ENCODE measurements at regions not wholly inside any gene's neighbourhood (a gene's known extent, or its start where the extent isn't known, plus 50 kb on each side); places are given as distances from the start of the nearest gene placed in this dataset.

DNA sequence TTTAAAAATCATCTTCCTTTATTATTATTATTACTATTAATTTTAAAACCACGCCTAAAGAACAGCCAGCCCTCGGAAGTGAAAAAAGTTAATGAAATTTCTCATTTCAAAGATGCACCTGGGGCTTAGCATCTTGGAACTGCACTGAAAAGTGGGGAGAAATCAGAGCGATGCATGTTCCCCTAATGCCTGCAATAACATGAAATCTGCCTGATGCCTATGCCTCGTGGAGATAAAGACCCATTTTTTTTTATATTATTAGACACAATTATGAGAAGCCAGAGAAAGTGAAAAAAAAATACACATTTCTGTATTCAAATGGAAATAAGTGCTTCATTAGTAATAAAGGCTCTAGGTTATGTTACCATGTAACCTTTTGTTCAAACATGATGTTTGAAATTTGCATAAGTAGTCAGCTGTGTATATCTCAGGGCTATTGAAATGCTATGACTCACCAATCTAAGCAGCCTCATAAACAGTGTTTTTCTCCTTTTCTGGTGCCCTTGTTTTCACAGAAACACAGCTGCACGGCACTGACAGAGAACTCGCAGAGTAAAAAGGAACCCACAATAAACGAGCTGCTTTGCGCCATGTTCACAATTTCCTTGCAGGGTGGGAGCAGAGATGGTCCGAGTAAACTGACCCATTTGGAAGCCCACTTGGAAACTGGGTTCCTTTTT is 175.8 kb upstream of the PRKCQ start:
- no peak for DNase-seq

DNA sequence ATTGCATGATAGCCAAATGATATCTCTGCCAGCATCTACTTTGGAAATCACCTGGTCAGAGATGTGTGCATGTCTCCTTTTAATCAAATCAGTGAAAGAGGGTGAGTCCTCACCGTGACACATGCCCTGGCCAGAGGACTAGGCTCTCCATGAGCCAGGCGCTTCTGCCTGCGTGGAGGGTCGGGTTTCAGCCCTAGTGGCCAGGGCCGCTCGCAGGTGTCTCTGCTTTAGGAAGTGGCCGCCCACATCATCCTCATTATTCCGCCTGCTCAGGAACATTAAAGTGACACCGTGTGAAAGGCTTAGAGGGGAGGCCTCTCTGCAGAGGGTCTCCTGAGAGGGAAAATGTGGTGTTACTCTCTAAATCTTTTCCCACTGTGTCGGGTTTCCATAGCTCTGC is 173.6 kb upstream of the PRKCQ start:
- no peak for DNase-seq

DNA sequence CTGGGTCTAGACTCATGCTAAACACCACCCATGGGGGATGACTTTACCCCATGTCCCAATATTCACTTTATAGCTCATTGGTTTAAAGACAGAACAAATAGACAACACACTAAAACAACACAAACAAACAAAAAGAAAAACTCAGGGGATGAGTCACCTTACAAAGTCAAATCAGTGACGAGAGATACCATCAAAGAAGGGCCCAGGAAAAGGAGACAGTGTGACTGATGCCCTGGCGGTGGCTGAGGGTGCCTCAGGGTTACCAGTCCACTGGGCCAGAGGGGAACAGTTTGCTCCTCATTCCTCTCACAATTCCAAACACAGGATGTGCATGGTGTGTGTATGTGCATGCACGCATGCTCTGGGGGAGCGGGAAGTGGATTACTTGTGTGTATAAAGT is 171.3 kb upstream of the PRKCQ start:
- no peak for DNase-seq

DNA sequence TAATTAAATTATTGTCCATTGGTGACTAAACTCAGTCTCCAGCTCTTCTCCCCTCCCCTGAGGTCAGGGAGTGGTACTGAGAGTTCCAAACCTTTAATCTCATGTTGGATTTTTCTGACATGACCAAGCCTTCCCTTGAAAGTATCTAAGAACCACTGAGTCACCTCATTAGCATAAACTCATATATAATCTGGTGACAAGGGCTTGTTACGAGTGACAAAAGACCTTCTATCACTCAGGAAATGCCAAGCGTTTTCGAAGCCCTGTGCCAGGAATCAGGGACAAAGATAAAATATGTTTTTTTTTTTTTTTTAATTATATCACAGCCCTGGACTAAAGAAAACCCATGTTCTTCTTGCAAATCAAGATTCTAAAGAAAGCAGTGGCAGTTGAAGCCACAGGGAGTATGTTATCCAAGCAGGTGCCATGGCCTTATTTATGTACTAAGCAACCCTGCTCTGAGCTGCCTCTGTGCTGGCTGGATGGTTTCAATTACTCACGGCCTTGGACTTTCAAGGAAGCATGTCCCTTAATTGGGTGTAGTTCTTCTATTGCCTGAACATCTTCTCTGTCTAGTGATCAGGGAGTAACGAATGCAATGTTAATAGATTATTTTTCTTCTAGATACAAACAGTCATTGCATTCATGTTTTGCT is 169.0 kb upstream of the PRKCQ start:
- DNase-seq, result no peak

DNA sequence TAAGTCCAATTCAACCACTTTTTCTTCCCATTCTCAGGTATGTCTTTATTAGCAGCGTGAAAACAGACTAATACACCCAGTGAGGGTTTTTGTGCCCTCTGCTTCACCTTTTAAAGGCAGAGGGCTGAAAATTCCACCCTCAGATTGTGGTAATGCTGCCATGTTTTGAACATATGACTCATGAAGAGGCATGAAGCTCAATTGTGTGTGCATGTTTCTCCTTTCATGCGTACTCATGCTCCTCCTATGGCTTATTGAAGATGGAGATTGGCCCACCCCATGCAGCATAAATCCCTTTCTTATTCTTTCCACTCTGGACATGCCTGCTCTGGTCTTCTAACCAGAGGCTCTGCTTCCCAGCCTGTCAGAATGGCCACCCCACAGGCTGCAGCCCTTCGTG is 168.0 kb upstream of the PRKCQ start:
- DNase-seq, result no peak

DNA sequence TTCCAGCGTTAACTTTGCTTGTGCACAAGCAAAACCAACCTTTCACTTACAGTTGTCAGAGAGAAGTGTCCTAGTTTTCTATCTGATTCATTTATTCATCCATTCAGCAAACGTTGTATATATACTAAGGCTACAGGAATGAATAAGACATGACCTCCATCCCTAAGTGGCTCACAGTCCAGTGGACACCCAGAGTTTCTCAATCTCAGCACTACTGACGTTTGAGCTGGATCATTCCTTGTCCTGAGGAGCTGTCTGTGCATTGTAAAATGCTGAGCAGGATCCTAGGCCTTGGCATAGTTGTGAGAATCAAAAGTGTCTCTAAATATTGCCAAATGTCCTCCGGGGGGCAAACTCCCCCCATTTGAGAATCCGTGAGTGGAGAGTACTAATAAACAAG is 166.7 kb upstream of the PRKCQ start:
- DNase-seq, result no peak

DNA sequence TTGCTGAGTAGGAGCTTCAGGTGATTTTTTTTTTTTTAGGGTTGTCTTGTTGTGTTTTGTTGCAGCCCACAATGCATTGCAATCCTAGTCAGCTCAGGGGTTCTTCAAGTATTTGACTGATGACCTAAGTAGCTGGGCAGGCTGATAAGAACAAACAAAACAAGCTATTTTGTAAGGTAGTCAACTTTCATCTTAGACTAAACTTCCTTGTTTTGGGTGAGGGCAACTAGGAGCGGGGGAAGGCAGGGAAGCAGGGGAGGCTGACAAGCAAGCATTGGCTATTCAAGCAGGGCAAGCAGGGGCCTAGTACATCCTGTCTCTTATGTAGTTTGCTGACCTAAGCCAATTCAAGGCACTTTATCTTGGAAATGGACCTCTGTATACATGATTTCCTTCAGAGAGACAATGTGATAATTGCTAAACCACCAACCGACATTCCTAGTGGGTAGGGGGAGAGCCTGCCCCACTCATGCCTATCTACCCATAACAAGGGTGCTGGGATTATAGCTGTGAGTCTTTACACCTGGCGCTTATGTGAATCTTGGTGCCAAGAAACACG is 163.3 kb upstream of the PRKCQ start:
- no peak for DNase-seq

DNA sequence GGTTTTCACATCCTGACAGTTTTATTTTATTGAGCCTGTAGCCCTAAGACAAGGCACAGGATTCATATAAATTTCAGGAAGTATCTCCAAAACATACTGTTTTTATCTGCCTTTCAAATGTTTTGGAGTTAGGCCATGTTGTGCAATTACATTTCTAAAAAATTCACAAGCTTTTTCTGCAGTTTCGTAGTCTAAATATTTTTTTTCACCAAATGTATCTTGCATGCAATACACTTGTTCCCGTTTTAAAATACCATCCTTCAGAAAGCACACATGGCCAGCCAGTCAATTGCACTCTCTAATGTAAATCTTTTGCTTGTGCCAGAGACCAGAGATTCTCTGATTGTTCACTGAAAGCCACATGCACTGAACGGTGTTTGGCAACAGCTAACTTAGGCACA is 161.5 kb upstream of the PRKCQ start:
- DNase-seq, result no peak

DNA sequence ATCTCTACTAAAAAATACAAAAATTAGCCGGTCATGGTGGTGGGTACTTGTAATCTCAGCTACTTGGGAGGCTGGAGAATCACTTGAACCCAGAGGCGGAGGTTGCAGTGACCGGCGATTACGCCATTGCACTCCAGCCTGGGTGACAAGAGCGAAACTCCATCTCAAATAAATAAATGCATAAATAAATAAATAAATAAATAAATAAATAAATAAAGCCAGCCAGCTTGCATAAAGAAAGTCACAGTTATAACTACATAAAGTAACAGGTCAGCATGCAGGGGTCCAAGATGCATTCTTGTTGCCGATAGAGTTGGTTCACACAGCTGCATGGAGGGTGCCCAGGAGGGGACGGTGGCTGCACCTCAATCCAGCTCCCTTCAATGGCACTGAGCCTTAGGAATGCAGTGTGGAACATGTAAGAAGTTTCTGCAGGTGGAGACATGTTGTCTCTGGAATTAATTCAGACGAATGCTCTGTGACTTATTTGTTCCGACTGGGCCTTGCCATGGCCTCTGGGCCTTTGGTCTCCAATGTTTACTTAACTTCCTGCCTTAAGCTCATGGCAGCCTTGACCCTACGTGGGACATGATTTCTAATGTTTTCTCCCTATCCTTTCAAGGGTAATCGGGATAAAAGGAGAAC is 159.6 kb upstream of the PRKCQ start:
- DNase-seq, result no peak

DNA sequence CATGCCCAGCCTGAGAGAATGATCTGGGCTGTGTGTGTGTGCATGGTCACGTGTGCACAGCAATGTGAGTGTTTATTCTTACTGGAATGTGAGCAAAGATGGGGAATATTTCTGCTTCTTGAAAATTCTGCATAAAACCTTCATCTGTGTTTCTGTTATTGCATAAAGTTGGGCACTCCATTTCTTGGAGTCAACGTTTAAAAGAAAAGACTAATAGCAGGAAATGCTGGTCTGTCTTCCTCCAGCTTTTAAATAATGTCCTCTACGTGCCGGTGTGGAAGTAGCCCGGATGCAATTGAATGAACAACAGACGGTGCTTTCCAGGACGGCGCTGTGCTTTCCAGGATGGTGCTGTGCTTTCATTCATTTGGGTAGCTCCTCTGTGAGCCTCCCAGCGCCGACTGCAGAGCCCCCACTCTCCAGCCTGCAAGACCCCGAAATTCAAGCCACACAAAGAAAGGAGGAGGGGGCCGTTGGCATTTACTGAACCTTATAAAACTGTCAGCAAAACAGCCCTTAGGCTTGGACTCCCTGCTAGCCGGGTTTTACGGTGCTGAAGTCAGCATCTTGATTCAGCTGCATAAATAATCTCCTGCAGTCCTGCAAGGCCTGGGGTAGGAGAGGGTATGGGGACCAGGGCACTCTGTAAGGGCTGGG is 158.2 kb upstream of the PRKCQ start:
- no peak for DNase-seq

DNA sequence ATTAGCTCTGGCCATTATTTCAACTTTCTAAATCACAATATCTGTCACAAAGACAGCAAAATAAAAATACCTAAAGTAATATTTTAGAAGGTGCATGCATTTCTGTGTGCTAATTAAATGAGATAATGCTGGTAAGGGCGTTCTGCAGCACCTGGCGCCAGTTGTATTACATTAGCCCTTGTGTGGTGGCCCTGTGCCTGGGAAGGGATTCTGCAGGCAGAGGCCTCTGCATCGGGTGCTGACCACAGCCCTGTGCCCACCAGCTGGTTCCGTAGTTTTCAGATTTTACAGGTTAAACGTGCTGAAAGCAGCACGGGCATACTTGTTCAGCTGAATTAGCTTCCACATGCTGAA is 157.7 kb upstream of the PRKCQ start:
- DNase-seq, result no peak

DNA sequence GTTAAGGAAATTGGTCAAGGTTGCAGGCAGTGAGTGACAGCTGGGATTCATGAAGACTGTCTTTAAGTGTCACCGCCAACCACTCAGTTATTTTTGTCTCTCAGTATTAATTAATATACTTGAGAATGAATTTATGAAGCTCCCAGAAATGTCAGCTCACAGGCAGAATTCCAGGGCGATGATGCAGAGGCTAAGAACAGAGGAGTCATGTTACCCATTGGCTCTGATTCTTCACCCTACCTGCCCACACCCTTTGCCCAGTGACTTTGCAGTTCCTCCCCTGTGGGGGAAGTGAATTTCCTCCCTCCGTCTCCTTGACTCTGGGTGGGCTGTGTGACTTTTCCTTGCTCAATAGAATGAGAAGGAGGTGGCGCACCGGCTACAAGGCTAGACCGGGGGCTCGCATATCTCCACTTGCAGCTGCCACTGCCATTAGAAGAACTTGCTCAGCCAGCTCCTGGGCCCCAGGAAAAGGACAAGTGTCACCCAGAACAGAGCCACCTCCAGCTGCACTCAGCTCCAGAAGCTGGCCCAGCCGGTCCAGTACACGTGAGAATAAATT is 157.1 kb upstream of the PRKCQ start:
- DNase-seq, result no peak

DNA sequence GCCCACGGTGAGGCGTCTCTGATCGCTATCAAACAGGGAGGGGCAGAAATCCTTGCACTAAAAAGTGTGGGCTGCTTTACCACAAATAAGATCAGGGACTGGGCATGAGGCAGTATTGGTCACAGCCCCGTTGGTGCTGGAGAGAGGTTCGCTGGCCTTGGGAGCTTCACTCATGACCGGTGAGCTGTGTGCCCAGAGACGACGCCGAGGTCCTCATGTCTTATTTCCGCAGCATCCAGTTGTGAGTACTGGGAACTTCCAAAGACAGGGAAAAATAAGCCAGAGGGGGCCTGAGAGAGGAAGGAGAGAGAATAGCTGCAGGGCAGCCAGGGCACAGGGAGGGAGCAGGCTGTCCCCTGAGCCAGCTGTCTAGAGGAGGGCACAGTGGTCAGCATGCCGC is 154.2 kb upstream of the PRKCQ start:
- no peak for DNase-seq

DNA sequence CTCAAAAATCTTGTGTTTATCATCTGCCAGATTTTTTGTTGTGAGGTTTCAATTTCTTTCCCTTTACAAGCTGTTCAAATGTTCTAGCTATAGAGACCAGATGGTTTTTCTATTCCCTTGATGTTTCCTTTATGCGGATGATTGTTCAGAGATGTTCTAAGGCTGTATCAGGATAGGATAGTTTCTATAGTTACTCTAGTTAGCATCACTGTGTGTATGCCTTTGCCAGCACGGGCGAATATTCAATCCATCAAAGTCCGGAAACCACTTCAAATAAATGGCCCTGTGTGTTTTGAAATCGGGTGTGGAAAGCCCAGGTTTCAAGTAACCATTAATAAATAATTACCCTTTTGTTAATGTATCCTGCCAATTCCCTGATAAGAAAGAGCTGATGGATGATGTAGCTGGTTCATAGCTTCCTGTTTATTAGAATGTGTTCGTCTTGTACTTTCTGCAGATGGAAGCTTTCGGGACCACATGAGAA is 149.8 kb upstream of the PRKCQ start:
- DNase-seq, result no peak

DNA sequence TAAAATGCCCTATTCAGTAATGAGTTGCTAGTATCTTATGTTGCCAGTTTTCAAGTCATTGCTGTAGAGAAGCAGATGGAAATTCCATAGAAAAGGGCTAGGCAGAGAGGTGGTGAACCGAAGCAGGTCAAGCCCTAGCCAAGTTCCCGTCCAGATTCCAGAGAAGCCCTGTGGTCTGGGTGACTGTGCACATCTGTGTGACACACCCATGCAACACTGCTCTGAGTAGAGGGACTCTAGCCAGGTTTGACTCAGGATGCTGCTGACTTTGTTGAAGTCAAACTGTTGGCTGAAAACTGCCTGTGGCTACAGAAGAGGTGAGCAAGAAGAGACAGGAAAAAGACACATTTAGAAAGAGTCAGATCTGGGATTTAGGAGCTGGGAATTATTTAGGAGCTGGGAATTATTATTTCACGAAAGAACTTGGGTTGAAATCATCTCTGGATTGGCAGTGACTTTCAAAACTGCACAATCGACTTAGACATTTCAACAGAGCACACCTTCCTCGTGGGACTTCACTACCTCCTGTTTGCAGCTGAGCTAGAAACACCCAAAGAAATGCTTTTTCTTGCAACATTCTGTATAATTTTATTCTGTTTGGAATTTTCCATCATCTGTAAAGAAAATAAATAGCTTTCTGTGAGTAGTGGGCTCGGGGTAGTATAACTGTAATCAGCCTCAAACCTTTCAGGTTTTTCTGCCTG is 149.1 kb upstream of the PRKCQ start:
- no peak for DNase-seq

DNA sequence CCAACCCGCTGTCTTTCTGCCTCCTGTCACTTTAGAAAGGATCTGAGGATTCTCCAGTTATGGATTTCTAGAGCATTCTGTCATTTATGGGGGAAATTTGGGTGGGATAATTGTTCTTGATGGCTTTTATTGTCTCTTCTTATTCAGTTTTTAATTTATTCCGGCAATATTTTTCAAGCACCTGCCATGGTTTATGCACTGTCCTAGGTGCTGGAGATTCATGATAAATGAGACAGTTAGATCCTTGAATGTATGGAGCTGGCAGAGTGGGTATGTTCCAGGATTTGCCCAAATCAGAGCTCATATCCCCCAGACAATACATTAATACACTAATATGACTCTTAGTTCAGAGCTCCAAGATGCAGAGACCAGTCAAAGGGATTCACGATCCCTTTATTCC is 146.8 kb upstream of the PRKCQ start:
- no peak for DNase-seq

DNA sequence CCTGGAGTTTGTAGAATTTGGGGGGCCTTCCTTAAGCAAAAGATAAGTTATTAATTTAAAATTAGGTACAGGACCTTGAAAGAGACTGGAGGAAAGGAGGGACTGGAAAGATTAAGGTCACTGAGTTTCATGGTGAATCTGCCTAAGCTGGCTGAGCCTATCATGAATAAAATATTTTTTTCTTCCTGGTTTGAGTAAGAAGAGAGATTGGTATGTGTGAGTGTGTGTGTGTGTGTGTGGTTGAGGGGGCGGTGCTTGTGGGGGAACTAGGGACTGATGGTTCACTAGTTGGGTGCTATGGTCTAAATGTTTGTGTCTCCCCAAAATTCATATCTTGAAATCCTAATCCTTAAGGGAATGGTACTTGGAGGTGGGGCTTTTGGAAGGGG is 142.5 kb upstream of the PRKCQ start:
- peak in 1 of 2 donors; percentile 3 for DNase-seq

DNA sequence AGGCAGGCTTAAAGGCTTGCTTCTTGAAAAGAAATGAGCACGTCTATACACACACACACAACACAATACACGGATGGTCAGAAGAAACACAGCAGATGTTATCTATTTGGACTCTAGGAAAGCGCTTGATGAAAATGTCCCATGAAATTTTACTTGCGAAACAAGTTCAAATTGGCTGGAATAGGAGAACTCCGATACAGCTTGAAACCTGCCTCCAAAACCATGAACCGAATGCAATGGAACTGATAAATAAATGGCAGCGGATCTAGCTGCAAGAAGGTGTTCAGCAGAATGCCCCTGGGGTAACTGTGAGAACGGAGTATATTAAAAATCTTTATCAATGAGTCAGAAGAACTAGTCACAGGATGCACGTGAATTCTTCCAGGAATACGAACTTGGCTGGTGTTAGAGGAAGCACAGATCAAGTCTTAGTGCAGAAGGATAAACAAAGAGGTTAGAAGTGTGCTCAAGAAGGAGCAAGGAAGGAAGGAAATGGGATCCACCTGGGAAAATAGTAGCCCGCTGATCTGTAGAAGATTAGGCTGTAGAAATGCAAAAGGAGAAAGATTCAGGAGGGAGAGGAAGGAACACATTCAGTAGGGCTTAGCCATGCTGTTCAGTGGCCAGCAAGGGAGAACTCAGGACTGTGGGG is 142.0 kb upstream of the PRKCQ start:
- no peak for DNase-seq

DNA sequence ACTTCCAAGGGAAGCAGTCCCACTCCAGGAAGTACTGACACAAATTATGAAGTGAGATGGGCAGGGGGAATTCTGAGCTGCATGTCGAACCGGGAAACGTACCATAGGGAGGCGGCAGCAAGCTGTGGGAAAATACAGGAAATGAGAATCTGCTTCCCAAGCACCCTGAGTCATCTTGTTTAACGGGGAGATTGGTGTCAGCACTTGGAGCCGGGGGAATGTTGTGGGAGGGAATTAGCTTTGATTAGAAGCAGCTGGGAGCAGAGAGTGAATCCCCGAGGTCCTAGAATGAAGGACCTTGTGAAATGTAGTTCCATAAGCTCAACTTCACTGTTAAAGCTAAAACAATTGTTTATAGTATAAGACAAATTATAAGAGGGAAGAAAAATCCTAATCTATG is 141.4 kb upstream of the PRKCQ start:
- DNase-seq, result no peak

DNA sequence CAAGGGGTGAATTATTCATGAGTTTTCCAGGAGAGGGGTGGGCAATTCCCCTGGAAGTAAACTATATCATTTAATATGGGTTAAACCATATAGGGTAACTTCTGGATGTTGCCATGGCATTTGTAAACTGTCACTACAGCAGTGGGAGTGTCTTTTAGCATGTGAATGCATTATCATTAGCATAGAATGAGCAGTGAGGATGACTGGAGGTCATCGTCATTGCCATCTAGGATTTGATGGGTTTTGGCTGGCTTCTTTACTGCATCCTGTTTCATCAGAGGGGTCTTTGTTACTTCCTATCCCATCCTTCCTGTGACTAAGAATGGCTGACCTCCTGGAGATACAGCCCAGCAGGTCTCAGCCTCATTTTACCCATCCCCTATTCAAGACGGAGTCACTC is 139.5 kb upstream of the PRKCQ start:
- no peak for DNase-seq

DNA sequence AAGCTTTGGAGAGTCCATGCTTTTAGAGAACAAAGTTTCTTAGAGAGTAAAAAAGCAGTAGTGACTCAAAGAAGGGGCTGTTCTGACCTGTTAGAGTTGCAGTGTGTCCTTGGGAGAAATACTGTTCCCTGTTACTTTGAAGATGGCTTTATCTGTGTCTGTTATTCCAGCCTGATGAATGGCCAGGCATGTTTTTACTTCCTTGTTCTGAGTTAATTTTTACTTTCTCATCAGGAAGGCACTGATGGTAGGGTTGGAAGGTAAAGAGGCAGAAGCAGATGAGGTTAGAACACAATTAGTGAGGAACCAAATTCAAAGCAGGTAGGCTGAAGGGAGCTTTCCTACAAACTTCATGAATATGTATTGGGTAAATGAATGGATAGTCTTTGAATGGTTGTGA is 138.5 kb upstream of the PRKCQ start:
- DNase-seq, result no peak

DNA sequence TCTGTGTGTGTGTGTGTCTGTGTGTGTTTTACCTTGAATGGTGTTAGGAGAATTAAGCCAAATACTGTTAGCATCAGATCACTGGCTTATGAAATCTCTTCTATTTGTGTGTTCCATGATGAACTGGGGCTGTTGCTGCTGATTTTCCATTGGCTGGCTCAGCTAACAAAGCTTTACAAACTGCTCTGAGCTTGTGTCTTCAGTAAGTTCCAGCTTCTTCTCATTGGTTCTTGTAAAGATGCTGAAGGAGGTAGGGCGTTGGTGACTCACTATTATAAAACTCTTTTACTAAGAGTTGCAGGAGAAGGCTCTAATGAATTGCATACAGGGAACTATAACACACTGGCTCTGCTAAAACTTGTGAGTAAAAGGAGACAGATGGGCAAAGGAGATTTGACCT is 136.4 kb upstream of the PRKCQ start:
- no peak for DNase-seq

Measured in stimulated activated CD4-positive, alpha-beta T cell treated with anti-CD3 and anti-CD28 coated beads, Interleukin-2, amount 100 ng/mL, for 48 hours (primary cell).